GM12878 (cell line): ENCODE measurements at regions not wholly inside any gene's neighbourhood (a gene's known extent, or its start where the extent isn't known, plus 50 kb on each side); places are given as distances from the start of the nearest gene placed in this dataset.

Experiments
- ATAC-seq: fragments of 200-7000 bp; cut with Tn5 transposase; 3 replicates; pipeline ENCODE4 v1.9.1; 2020; ENCODE audit warnings: mild to moderate bottlenecking, moderate library complexity
- BruUV-seq: library from RNA; stranded (reverse); fragments of 400-500 nt; replicated peaks from 2 replicates; lab custom pipeline; 2021; lab: Mats Ljungman, UMichigan
- CTCF ChIA-PET: fragments of 300-600 bp; sonication (Branson Sonifier 250); formaldehyde crosslinking; extraction: SDS; loops from one replicate; lab custom pipeline; 2021; ENCODE audit warnings: inconsistent platforms; lab: Yijun Ruan, JAX
- POLR2A ChIA-PET: fragments of 350-600 bp; formaldehyde crosslinking; extraction: SDS; loops from one replicate; lab custom pipeline; 2021; ENCODE audit warnings: inconsistent platforms; lab: Charles Lee
- RAD21 ChIA-PET: fragments of 300-600 bp; sonication (Branson Sonifier 250); formaldehyde crosslinking; loops from one replicate; lab custom pipeline; 2023; ENCODE audit warnings: antibody characterized with exemption; ENCODE audit not compliant: unreplicated experiment; lab: Charles Lee
- SMC1A ChIA-PET: fragments of 300-600 bp; sonication (Branson Sonifier 250); formaldehyde crosslinking; loops from one replicate; lab custom pipeline; 2023; ENCODE audit not compliant: unreplicated experiment, uncharacterized antibody; lab: Charles Lee
- DNase-seq: peaks from one replicate; pipeline ENCODE4 v3.0.0-alpha.2; 2011; ENCODE audit warnings: low read depth, low spot score
- FAIRE-seq: peaks from 3 replicates; lab custom pipeline; 2011; peaks lifted over from hg19 to GRCh38; lab: Jason Lieb, UNC
- H2AFZ ChIP-seq: 2 replicates; pipeline ENCODE4 v1.6.0; 2011; ENCODE audit warnings: low read depth, low read length, control low read depth; ENCODE audit not compliant: control insufficient read depth
- H3K27ac ChIP-seq: 2 replicates; pipeline ENCODE4 v1.5.1; 2011; ENCODE audit warnings: control low read depth; ENCODE audit not compliant: control insufficient read depth, insufficient read depth
- H3K27me3 ChIP-seq, 2 experiments: replicated peaks in 1 of 2; 2 replicates each; pipeline versions ENCODE4 v1.6.0 to v1.6.1; 2011; ENCODE audit warnings: low read length in 1 of 2; ENCODE audit not compliant: control insufficient read depth in 2 of 2, insufficient read depth in 2 of 2
- H3K36me3 ChIP-seq, 2 experiments: 2 replicates each; pipeline ENCODE4 v1.5.1; 2011; ENCODE audit warnings: low read length in 1 of 2; ENCODE audit not compliant: control insufficient read depth in 2 of 2, insufficient read depth in 2 of 2
- H3K4me1 ChIP-seq: 2 replicates; pipeline ENCODE4 v1.6.1; 2011; ENCODE audit warnings: mild to moderate bottlenecking, low read length, moderate library complexity, mixed read lengths; ENCODE audit not compliant: control insufficient read depth, insufficient read depth
- H3K4me2 ChIP-seq: 2 replicates; pipeline ENCODE4 v1.6.0; 2011; ENCODE audit warnings: control low read depth; ENCODE audit not compliant: control insufficient read depth, insufficient read depth
- H3K4me3 ChIP-seq: fragments of 200-600 bp; sonication (generic); 2 replicates; pipeline ENCODE4 v1.5.1; 2016
- H3K79me2 ChIP-seq: 2 replicates; pipeline ENCODE4 v1.6.0; 2011; ENCODE audit warnings: low read length; ENCODE audit not compliant: control insufficient read depth, insufficient read depth
- H3K9ac ChIP-seq: 2 replicates; pipeline ENCODE4 v1.8.0; 2011; ENCODE audit warnings: low read length, control low read depth, mixed read lengths; ENCODE audit not compliant: control insufficient read depth, insufficient read depth
- H3K9me3 ChIP-seq: replicated peaks from 3 replicates; pipeline ENCODE4 v1.5.1; 2011; ENCODE audit warnings: mild to moderate bottlenecking, low read length; ENCODE audit not compliant: control insufficient read depth, insufficient read depth
- H4K20me1 ChIP-seq: 2 replicates; pipeline ENCODE4 v1.6.0; 2011; ENCODE audit not compliant: control insufficient read depth, insufficient read depth
- ASH2L ChIP-seq: fragments of 300-600, 200-600 bp; sonication (generic); IDR thresholded peaks from 2 replicates; pipeline ENCODE4 v1.6.1; 2017; ENCODE audit warnings: low read depth, mild to moderate bottlenecking, borderline replicate concordance
- DPF2 ChIP-seq: fragments of 450-650 bp; IDR thresholded peaks from 2 replicates; pipeline ENCODE4 v1.6.1; 2017; ENCODE audit warnings: mild to moderate bottlenecking
- E2F4 ChIP-seq: IDR thresholded peaks from 2 replicates; pipeline ENCODE4 v1.6.1; 2012; ENCODE audit warnings: low read depth, low read length, improper control_type of control experiment
- EED ChIP-seq: sonication (generic); IDR thresholded peaks from 2 replicates; pipeline ENCODE4 v1.6.1; 2016; ENCODE audit warnings: antibody characterized with exemption, low read depth
- ETV6 ChIP-seq, 2 experiments: fragments of 450-650 bp in 1 of 2; IDR thresholded peaks in 1 of 2; conservative IDR thresholded peaks in 1 of 2; 2 replicates each; pipeline ENCODE4 v1.6.1; 2014; ENCODE audit warnings: antibody characterized with exemption in 1 of 2, borderline replicate concordance in 1 of 2, low read depth in 1 of 2, mild to moderate bottlenecking in 1 of 2, moderate library complexity in 1 of 2
- MTA3 ChIP-seq: IDR thresholded peaks from 2 replicates; pipeline ENCODE4 v1.6.1; 2012; ENCODE audit warnings: low read length, inconsistent platforms, borderline replicate concordance
- WGBS: methylation state at CpG from one replicate; pipeline ENCODE4 v1.1.6; 2016; ENCODE audit warnings: low lambda C conversion rate; ENCODE audit not compliant: insufficient replicate concordance, insufficient coverage; ENCODE audit errors: missing lambda C conversion rate; 5-methylcytosine and 5-hydroxymethylcytosine counted together
- in situ Hi-C: fragments of 300-500 bp; cut with MboI; formaldehyde crosslinking; loops from 9 replicates; pipeline ENCODE4 v1.14.3; 2018; ENCODE audit warnings: mixed read lengths
- intact Hi-C: fragments of 100-400 bp; cut with micrococcal nuclease; formaldehyde crosslinking; loops from one replicate; pipeline ENCODE4 v1.14.2; 2022; ENCODE audit not compliant: unreplicated experiment

- Histone ChIP-seq H3K4me2 (peak overlapping the region; percentile 21; the same call in 1 of the 2 replicates), H3K9ac (no peak overlapping the region), H4K20me1 (no peaks in the 10 kb centered on the region), H2AFZ (no peak overlapping the region), H3K4me1 (peaks cover 67% of the 10 kb centered on the region), H3K9me3 (no peaks in the 10 kb centered on the region), H3K4me3 (0 out of 2 replicates have a peak overlapping the region, but pooled peaks have one; percentile 22), H3K36me3 (peaks cover 0 to 5% of the 10 kb centered on the region in 2 experiments; a peak in 2 of 4 replicates), H3K27ac (peak overlapping the region; percentile 55), H3K27me3 (no peaks in the 10 kb centered on the region), H3K79me2 (peaks cover 81% of the 10 kb centered on the region)
- ChIA-PET RAD21 (interaction anchor here (1.3 to 25.9 kb wide), 2 partner anchors 20 to 38 kb away, joined by 5 to 710 read pairs; a partner anchor contains a TSS), SMC1A (interaction anchor here (0.6 to 10.7 kb wide), 5 partner anchors 9 to 43 kb away, joined by 3 to 280 read pairs (median 6); a partner anchor contains a TSS), CTCF (interaction anchor here (1.0 to 8.2 kb wide), 4 partner anchors 9 to 27 kb away, joined by 3 to 91 read pairs (median 6); no protein-coding TSS in a partner anchor), POLR2A (interaction anchor here (0.9 to 10.2 kb wide), 5 partner anchors 10 to 26 kb away, joined by 3 to 260 read pairs (median 8); a partner anchor contains a TSS)
- 58% methylated on average over 4 of the region's 4 CpGs for WGBS
- ATAC-seq: 0 out of 3 replicates have a peak, but pooled peaks have one; percentile 5
- in situ Hi-C loops (no loop called here), intact Hi-C loops (loop anchor here (1.0 kb wide), 1 partner anchor 8 kb away; no protein-coding TSS in a partner anchor)
- BruUV-seq: TSS peak; percentile 48
- no peak for DNase-seq
- TF ChIP-seq MTA3: no peak
- TF ChIP-seq EED: 0 out of 2 replicates have a peak, but pooled peaks have one; percentile 20
- FAIRE-seq: no peak
These were observed 66.2 kb upstream of the PNMA1 start for GRCh38 chr14:73780391-73780790.

GRCh38 chr14:73778736-73779135, 64.6 kb upstream of the PNMA1 start:
- Histone ChIP-seq H3K4me1 (peaks cover 69% of the 10 kb centered on the region), H3K4me3 (no peak overlapping the region), H3K27ac (no peak overlapping the region), H3K9ac (no peak overlapping the region), H4K20me1 (no peaks in the 10 kb centered on the region), H3K27me3 (no peaks in the 10 kb centered on the region), H3K9me3 (no peaks in the 10 kb centered on the region), H3K79me2 (peaks cover 81% of the 10 kb centered on the region), H2AFZ (no peak overlapping the region), H3K4me2 (peak overlapping the region; percentile 2; the same call in 1 of the 2 replicates), H3K36me3 (peaks cover 0 to 5% of the 10 kb centered on the region in 2 experiments; a peak in 2 of 4 replicates)
- ChIA-PET SMC1A (interaction anchor here (1.2 to 1.3 kb wide), 2 partner anchors 24 to 48 kb away, joined by 3 to 4 read pairs; no protein-coding TSS in a partner anchor), RAD21 (interaction anchor here (1.6 to 25.9 kb wide), 2 partner anchors 18 to 49 kb away, joined by 12 to 710 read pairs; a partner anchor contains a TSS), POLR2A (interaction anchor here (1.1 kb wide), 1 partner anchor 22 kb away, joined by 3 read pairs; no protein-coding TSS in a partner anchor), CTCF (interaction anchor here (0.8 to 1.9 kb wide), 2 partner anchors 21 to 48 kb away, joined by 3 to 8 read pairs; no protein-coding TSS in a partner anchor)
- FAIRE-seq: no peak
- in situ Hi-C loops: no loop called here
- TF ChIP-seq DPF2 (no peak), ETV6 (conservative IDR thresholded peaks at IDR 0.05 in 1 of 2, IDR thresholded peaks at IDR 0.05 in 1 of 2; ENCODE audit: borderline replicate concordance in 1 of 2, low read depth in 1 of 2) (no peak), E2F4 (no peak), ASH2L (no peak)
- no peak for DNase-seq
- 63% methylated on average over 3 of the region's 3 CpGs for WGBS
- intact Hi-C loops: no loop called here
- BruUV-seq: no TSS peak
- no peak for ATAC-seq
